DND-41 (cell line): ENCODE measurements at regions not wholly inside any gene's neighbourhood (a gene's known extent, or its start where the extent isn't known, plus 50 kb on each side); places are given as distances from the start of the nearest gene placed in this dataset.

ENCODE experiments used
- CTCF ChIP-seq: IDR thresholded peaks from 2 replicates; pipeline ENCODE4 v1.5.1; 2012; ENCODE audit warnings: borderline replicate concordance, low read length, moderate library complexity, mild to moderate bottlenecking; ENCODE audit not compliant: poor library complexity, severe bottlenecking; ENCODE audit errors: extremely low read depth
- EZH2 ChIP-seq: IDR thresholded peaks from 3 replicates; pipeline ENCODE4 v1.6.1; 2012; ENCODE audit warnings: borderline replicate concordance, low read depth, mild to moderate bottlenecking, moderate library complexity, low read length, inconsistent platforms; ENCODE audit not compliant: severe bottlenecking

- no peak for TF ChIP-seq CTCF
- no peak for TF ChIP-seq EZH2
Observed at GRCh38 chr14:97626088-97626487, 828.9 kb downstream of the VRK1 start.
